ENCODE measurements at regions not wholly inside any gene's neighbourhood (a gene's known extent, or its start where the extent isn't known, plus 50 kb on each side); places are given as distances from the start of the nearest gene placed in this dataset.
"Not testable (repeated sequence)": the region's sequence is repeated elsewhere in the genome, so short reads cannot be mapped to it uniquely, and the experiment has no call there.

- H3K9me3 ChIP-seq (replicated peaks), result no peaks in the 10 kb centered on the region; the same call in 1 of the 2 replicates
- no peaks in the 10 kb centered on the region for H3K27me3 ChIP-seq
- H3K27ac ChIP-seq, result no peak overlapping the region
- H3K36me3 ChIP-seq, result no peaks in the 10 kb centered on the region
- no peak overlapping the region for H3K4me3 ChIP-seq
- H3K4me1 ChIP-seq, result no peaks in the 10 kb centered on the region
- DNase-seq, result no peak
Measured at GRCh38 chr14:84085493-84085892, 1444.5 kb upstream of the FLRT2 start.

GRCh38 chr14:84086714-84087113, 1443.2 kb upstream of the FLRT2 start:
- no peaks in the 10 kb centered on the region; the same call in 1 of the 2 replicates for H3K9me3 ChIP-seq (replicated peaks)
- no peak for DNase-seq
- no peaks in the 10 kb centered on the region for H3K36me3 ChIP-seq
- no peak overlapping the region for H3K27ac ChIP-seq
- no peaks in the 10 kb centered on the region for H3K4me1 ChIP-seq
- H3K27me3 ChIP-seq, result no peaks in the 10 kb centered on the region
- H3K4me3 ChIP-seq, result no peak overlapping the region

GRCh38 chr14:84087986-84088531, 1441.9 kb upstream of the FLRT2 start:
- H3K36me3 ChIP-seq, result no peaks in the 10 kb centered on the region
- no peaks in the 10 kb centered on the region for H3K27me3 ChIP-seq
- no peaks in the 10 kb centered on the region; the same call in 1 of the 2 replicates for H3K9me3 ChIP-seq (replicated peaks)
- no peaks in the 10 kb centered on the region for H3K4me1 ChIP-seq
- no peak overlapping the region for H3K27ac ChIP-seq
- H3K4me3 ChIP-seq, result no peak overlapping the region
- no peak for DNase-seq

GRCh38 chr14:84090837-84091236, 1439.1 kb upstream of the FLRT2 start:
- Histone ChIP-seq H3K27ac (no peak overlapping the region), H3K27me3 (no peaks in the 10 kb centered on the region), H3K4me1 (no peaks in the 10 kb centered on the region), H3K9me3 (replicated peaks) (no peaks in the 10 kb centered on the region; the same call in 1 of the 2 replicates), H3K36me3 (no peaks in the 10 kb centered on the region), H3K4me3 (no peak overlapping the region)
- no peak for DNase-seq

- Histone ChIP-seq H3K4me1 (no peaks in the 10 kb centered on the region), H3K4me3 (no peak overlapping the region), H3K9me3 (replicated peaks) (no peaks in the 10 kb centered on the region), H3K27me3 (no peaks in the 10 kb centered on the region), H3K36me3 (no peaks in the 10 kb centered on the region), H3K27ac (no peak overlapping the region)
- DNase-seq, result no peak
Measured at GRCh38 chr14:84095681-84096080, 1434.3 kb upstream of the FLRT2 start.

- Histone ChIP-seq H3K27me3 (no peaks in the 10 kb centered on the region), H3K9me3 (replicated peaks) (no peaks in the 10 kb centered on the region), H3K27ac (no peak overlapping the region), H3K4me1 (no peaks in the 10 kb centered on the region), H3K4me3 (no peak overlapping the region), H3K36me3 (no peaks in the 10 kb centered on the region)
- no peak for DNase-seq
Measured at GRCh38 chr14:84098261-84098660, 1431.7 kb upstream of the FLRT2 start.

GRCh38 chr14:84099560-84099959, 1430.4 kb upstream of the FLRT2 start:
- not testable (repeated sequence) for H3K27ac ChIP-seq; H3K4me1 ChIP-seq; H3K27me3 ChIP-seq; H3K9me3 ChIP-seq (replicated peaks); DNase-seq; H3K4me3 ChIP-seq; H3K36me3 ChIP-seq

GRCh38 chr14:84107835-84108343, 1422.1 kb upstream of the FLRT2 start:
- no peaks in the 10 kb centered on the region for H3K9me3 ChIP-seq (replicated peaks)
- no peaks in the 10 kb centered on the region for H3K4me1 ChIP-seq
- no peak for DNase-seq
- H3K27me3 ChIP-seq, result no peaks in the 10 kb centered on the region
- no peak overlapping the region for H3K27ac ChIP-seq
- H3K36me3 ChIP-seq, result no peaks in the 10 kb centered on the region
- H3K4me3 ChIP-seq, result no peak overlapping the region

GRCh38 chr14:84108746-84109457, 1421.0 kb upstream of the FLRT2 start:
- H3K27me3 ChIP-seq, result no peaks in the 10 kb centered on the region
- no peak overlapping the region for H3K4me3 ChIP-seq
- no peak overlapping the region for H3K27ac ChIP-seq
- H3K9me3 ChIP-seq (replicated peaks), result no peaks in the 10 kb centered on the region
- H3K4me1 ChIP-seq, result no peaks in the 10 kb centered on the region
- DNase-seq, result no peak
- no peaks in the 10 kb centered on the region for H3K36me3 ChIP-seq

- no peak overlapping the region for H3K4me3 ChIP-seq
Measured at GRCh38 chr14:84112589-84112988, 1417.4 kb upstream of the FLRT2 start.

GRCh38 chr14:84125676-84126075, 1404.3 kb upstream of the FLRT2 start:
- Histone ChIP-seq H3K27me3 (no peaks in the 10 kb centered on the region), H3K9me3 (replicated peaks) (no peaks in the 10 kb centered on the region), H3K4me3 (no peak overlapping the region), H3K4me1 (no peaks in the 10 kb centered on the region), H3K36me3 (no peaks in the 10 kb centered on the region), H3K27ac (no peak overlapping the region)
- no peak for DNase-seq

More at GRCh38 chr14:84112589-84112988, 1417.4 kb upstream of the FLRT2 start:
- DNase-seq, result no peak
- no peak overlapping the region for H3K27ac ChIP-seq
- H3K36me3 ChIP-seq, result no peaks in the 10 kb centered on the region
- no peaks in the 10 kb centered on the region for H3K4me1 ChIP-seq
- H3K9me3 ChIP-seq (replicated peaks), result no peaks in the 10 kb centered on the region
- no peaks in the 10 kb centered on the region for H3K27me3 ChIP-seq

- no peak overlapping the region for H3K27ac ChIP-seq
- H3K4me1 ChIP-seq, result no peaks in the 10 kb centered on the region
- H3K9me3 ChIP-seq (replicated peaks), result no peaks in the 10 kb centered on the region
- no peaks in the 10 kb centered on the region for H3K27me3 ChIP-seq
- no peak for DNase-seq
- H3K36me3 ChIP-seq, result no peaks in the 10 kb centered on the region
- no peak overlapping the region for H3K4me3 ChIP-seq
Measured at GRCh38 chr14:84127495-84127894, 1402.4 kb upstream of the FLRT2 start.

- H3K27me3 ChIP-seq, result no peaks in the 10 kb centered on the region
- no peak overlapping the region for H3K27ac ChIP-seq
- no peak overlapping the region for H3K4me3 ChIP-seq
- no peaks in the 10 kb centered on the region for H3K9me3 ChIP-seq (replicated peaks)
- no peaks in the 10 kb centered on the region for H3K4me1 ChIP-seq
- DNase-seq, result no peak
- no peaks in the 10 kb centered on the region for H3K36me3 ChIP-seq
Measured at GRCh38 chr14:84128050-84128449, 1401.9 kb upstream of the FLRT2 start.

- H3K27me3 ChIP-seq, result no peaks in the 10 kb centered on the region
- no peaks in the 10 kb centered on the region for H3K4me1 ChIP-seq
- peak in 1 of 2 experiments; percentile 11 for DNase-seq
- no peak overlapping the region for H3K27ac ChIP-seq
- no peak overlapping the region for H3K4me3 ChIP-seq
- no peaks in the 10 kb centered on the region for H3K36me3 ChIP-seq
- H3K9me3 ChIP-seq (replicated peaks), result no peaks in the 10 kb centered on the region
Measured at GRCh38 chr14:84129007-84129406, 1400.9 kb upstream of the FLRT2 start.

- no peaks in the 10 kb centered on the region for H3K36me3 ChIP-seq
- no peak overlapping the region for H3K27ac ChIP-seq
- no peak for DNase-seq
- no peaks in the 10 kb centered on the region for H3K9me3 ChIP-seq (replicated peaks)
- H3K27me3 ChIP-seq, result no peaks in the 10 kb centered on the region
- H3K4me3 ChIP-seq, result no peak overlapping the region
- no peaks in the 10 kb centered on the region for H3K4me1 ChIP-seq
Measured at GRCh38 chr14:84129941-84130340, 1400.0 kb upstream of the FLRT2 start.

- H3K27me3 ChIP-seq, result no peaks in the 10 kb centered on the region
- H3K27ac ChIP-seq, result no peak overlapping the region
- no peaks in the 10 kb centered on the region for H3K9me3 ChIP-seq (replicated peaks)
- H3K4me3 ChIP-seq, result no peak overlapping the region
- no peaks in the 10 kb centered on the region for H3K36me3 ChIP-seq
- DNase-seq, result no peak
- H3K4me1 ChIP-seq, result no peaks in the 10 kb centered on the region
Measured at GRCh38 chr14:84131924-84132323, 1398.0 kb upstream of the FLRT2 start.
